MCF 10A (cell line): ENCODE measurements at regions not wholly inside any gene's neighbourhood (a gene's known extent, or its start where the extent isn't known, plus 50 kb on each side); places are given as distances from the start of the nearest gene placed in this dataset.
"Not testable (repeated sequence)": the region's sequence is repeated elsewhere in the genome, so short reads cannot be mapped to it uniquely, and the experiment has no call there.

ENCODE experiments used
- BruUV-seq: library from RNA; stranded (reverse); fragments of 400-500 nt; replicated peaks from 2 replicates; lab custom pipeline; 2021; lab: Mats Ljungman, UMichigan
- CTCF ChIA-PET: fragments of 300-600 bp; sonication (Branson Sonifier 250); formaldehyde crosslinking; extraction: SDS; loops from one replicate; lab custom pipeline; 2021; ENCODE audit warnings: antibody characterized with exemption, inconsistent platforms; lab: Yijun Ruan, JAX
- POLR2A ChIA-PET: fragments of 300-600, 350-650 bp; sonication (Branson Sonifier 250); formaldehyde crosslinking; extraction: SDS; loops from one replicate; lab custom pipeline; 2020; ENCODE audit warnings: antibody characterized with exemption, inconsistent platforms; lab: Yijun Ruan, JAX
- DNase-seq: peaks from one replicate; pipeline ENCODE4 v3.0.0-alpha.2; 2018; ENCODE audit not compliant: unreplicated experiment
- H3K27ac Mint-ChIP-seq: one replicate; pipeline ENCODE4 v1.8.0; 2022; ENCODE audit warnings: mild to moderate bottlenecking, low read depth, mixed read lengths; ENCODE audit not compliant: unreplicated experiment
- H3K27me3 Mint-ChIP-seq: one replicate; pipeline ENCODE4 v1.8.0; 2022; ENCODE audit warnings: mixed read lengths; ENCODE audit not compliant: insufficient read depth, unreplicated experiment
- H3K36me3 Mint-ChIP-seq: one replicate; pipeline ENCODE4 v1.8.0; 2022; ENCODE audit warnings: mild to moderate bottlenecking, moderate library complexity, mixed read lengths; ENCODE audit not compliant: insufficient read depth, unreplicated experiment
- H3K4me1 Mint-ChIP-seq: one replicate; pipeline ENCODE4 v1.8.0; 2022; ENCODE audit warnings: mixed read lengths; ENCODE audit not compliant: insufficient read depth, unreplicated experiment
- H3K4me3 Mint-ChIP-seq: one replicate; pipeline ENCODE4 v1.8.0; 2022; ENCODE audit warnings: mild to moderate bottlenecking, moderate library complexity, mixed read lengths; ENCODE audit not compliant: unreplicated experiment
- H3K9me3 Mint-ChIP-seq: one replicate; pipeline ENCODE4 v1.8.0; 2022; ENCODE audit warnings: mixed read lengths; ENCODE audit not compliant: unreplicated experiment
- intact Hi-C: fragments of 100-400 bp; cut with micrococcal nuclease; formaldehyde crosslinking; loops from 2 replicates; pipeline ENCODE4 v1.14.1; 2022
- TF ChIP-seq, protein P1 (sequence below): fragments of 200-600 bp; IDR thresholded peaks from one replicate; pipeline ENCODE4 v1.8.0; 2022; ENCODE audit warnings: antibody characterized with exemption, mild to moderate bottlenecking; ENCODE audit not compliant: unreplicated experiment

DNA sequence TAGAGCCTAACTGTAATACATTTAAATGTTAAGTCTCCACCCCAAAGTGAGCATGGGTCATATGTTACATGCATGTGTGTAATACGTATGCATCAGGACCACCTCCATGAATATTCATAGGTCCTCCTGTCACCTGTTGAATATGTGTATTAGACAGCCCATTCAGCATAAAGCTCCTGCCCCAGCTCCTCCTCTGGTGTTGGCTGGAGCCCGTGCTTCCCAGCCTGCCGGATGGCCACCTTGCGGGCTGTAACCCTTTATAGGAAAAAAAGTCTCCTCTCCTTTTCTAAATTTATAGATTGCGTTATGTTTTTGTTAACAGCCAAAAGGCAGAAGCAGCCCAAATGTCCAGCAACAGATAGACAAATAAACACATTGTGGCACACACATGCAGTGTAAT lies 299.5 kb downstream of the MED10 start:
- Mint-ChIP-seq H3K36me3 (no peaks in the 10 kb centered on the region), H3K27ac (no peak overlapping the region), H3K9me3 (no peaks in the 10 kb centered on the region), H3K4me1 (peaks cover 16% of the 10 kb centered on the region), H3K27me3 (peaks cover 62% of the 10 kb centered on the region), H3K4me3 (no peak overlapping the region)
- ChIA-PET POLR2A (no interaction called here), CTCF (no interaction called here)
- TF ChIP-seq, protein P1, sequence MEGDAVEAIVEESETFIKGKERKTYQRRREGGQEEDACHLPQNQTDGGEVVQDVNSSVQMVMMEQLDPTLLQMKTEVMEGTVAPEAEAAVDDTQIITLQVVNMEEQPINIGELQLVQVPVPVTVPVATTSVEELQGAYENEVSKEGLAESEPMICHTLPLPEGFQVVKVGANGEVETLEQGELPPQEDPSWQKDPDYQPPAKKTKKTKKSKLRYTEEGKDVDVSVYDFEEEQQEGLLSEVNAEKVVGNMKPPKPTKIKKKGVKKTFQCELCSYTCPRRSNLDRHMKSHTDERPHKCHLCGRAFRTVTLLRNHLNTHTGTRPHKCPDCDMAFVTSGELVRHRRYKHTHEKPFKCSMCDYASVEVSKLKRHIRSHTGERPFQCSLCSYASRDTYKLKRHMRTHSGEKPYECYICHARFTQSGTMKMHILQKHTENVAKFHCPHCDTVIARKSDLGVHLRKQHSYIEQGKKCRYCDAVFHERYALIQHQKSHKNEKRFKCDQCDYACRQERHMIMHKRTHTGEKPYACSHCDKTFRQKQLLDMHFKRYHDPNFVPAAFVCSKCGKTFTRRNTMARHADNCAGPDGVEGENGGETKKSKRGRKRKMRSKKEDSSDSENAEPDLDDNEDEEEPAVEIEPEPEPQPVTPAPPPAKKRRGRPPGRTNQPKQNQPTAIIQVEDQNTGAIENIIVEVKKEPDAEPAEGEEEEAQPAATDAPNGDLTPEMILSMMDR, result no peak
- intact Hi-C loops, result no loop called here
- no TSS peak for BruUV-seq
- no peak for DNase-seq

DNA sequence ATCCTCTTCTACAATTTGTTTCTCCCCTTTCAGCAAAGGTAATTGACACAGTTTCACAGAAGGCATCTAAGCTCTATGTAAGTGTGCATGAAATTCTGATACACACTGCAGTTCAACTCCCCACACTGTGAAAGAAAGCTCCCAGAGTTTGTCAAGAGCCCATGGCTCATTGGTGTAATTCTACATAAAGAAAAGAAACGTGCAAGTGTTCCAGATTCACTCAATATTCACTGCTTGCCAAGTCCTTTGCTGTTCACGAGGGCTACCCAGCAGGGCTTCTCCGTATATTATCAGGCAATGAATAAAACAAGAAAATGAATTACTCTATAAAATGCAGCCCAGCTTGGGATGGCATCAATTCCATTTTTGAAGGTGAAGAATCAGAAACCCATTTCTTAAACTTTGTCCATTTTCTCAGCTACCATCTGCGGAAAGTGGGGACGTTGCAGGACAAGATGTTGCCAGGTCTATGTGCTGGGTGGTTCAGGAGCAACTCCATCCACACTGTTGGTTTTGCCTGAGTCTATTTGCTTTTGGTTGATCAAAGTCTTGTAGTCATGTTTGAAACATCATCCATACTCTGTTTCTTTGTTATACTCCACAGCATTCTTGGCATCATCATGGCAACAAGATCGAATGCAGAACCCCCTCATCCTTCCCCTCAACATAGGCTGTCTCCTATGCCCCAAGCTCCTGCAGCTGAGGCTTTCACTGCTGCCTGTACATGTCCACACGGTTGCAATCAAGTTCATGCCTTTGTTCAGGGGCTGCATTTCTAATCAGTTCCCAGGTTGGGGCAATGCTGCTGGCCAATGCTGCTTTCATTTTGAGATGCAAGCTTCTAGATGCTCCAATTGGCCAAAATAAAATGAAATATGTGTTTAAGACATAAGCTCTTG lies 301.8 kb downstream of the MED10 start:
- no peak for DNase-seq
- Mint-ChIP-seq H3K9me3 (no peaks in the 10 kb centered on the region), H3K27ac (no peak overlapping the region), H3K4me1 (no peaks in the 10 kb centered on the region), H3K27me3 (peaks cover 68% of the 10 kb centered on the region), H3K36me3 (no peaks in the 10 kb centered on the region), H3K4me3 (no peak overlapping the region)
- intact Hi-C loops, result no loop called here
- TF ChIP-seq, protein P1, result no peak
- ChIA-PET POLR2A (no interaction called here), CTCF (interaction anchor here (0.6 kb wide), 1 partner anchor 17 kb away, joined by 4 read pairs; no protein-coding TSS in a partner anchor)
- no TSS peak for BruUV-seq

GRCh38 chr5:6072488-6072887 lies 305.9 kb downstream of the MED10 start:
- intact Hi-C loops, BruUV-seq, H3K36me3 Mint-ChIP-seq, H3K4me1 Mint-ChIP-seq, H3K9me3 Mint-ChIP-seq, DNase-seq, H3K27ac Mint-ChIP-seq, H3K4me3 Mint-ChIP-seq, CTCF ChIA-PET, POLR2A ChIA-PET: not testable (repeated sequence)
- peaks cover 59% of the 10 kb centered on the region for H3K27me3 Mint-ChIP-seq

DNA sequence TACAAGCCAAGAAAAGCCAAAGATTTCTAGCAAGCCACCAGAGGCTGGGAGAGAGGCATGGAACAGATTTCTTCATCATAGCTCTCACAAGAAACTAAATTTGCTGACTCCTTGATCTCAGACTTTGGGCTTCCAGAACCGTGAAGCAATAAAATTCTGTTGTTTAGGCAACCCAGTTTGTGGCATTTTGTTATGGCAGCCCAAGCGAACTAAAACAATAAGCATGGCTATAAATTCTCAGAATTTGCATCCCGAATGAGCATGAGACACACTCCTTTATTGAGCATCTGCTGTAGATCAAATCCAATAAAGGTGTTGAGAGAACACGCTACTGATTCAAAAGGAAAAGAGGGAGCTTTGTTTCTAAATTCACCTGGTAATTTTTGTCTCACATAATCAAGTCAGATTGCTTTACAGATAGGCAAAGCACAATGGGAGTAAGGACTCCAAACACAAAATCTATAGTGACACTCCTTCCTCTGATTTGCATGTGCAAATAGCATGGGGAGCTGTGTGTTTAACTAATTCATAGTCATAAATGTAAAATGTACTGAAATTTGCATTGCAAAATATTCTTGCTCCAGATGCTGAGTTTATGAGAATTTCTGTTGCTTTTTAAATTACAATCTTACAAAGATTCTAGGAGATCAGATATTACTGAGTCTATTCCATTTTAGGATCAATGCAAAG lies 308.7 kb downstream of the MED10 start:
- no peak overlapping the region for H3K27ac Mint-ChIP-seq
- BruUV-seq, result no TSS peak

More for the DNA sequence above, 308.7 kb downstream of the MED10 start:
- peaks cover 31% of the 10 kb centered on the region for H3K27me3 Mint-ChIP-seq
- POLR2A ChIA-PET, result no interaction called here
- CTCF ChIA-PET, result interaction anchor here (0.6 kb wide), 1 partner anchor 286 kb away, joined by 3 read pairs; no protein-coding TSS in a partner anchor
- DNase-seq, result no peak
- no peak overlapping the region for H3K4me3 Mint-ChIP-seq
- H3K36me3 Mint-ChIP-seq, result no peaks in the 10 kb centered on the region
- TF ChIP-seq, protein P1, result no peak
- intact Hi-C loops, result no loop called here
- no peaks in the 10 kb centered on the region for H3K4me1 Mint-ChIP-seq
- no peaks in the 10 kb centered on the region for H3K9me3 Mint-ChIP-seq
